Parathyroid adenoma (tissue), 2 donors: ENCODE measurements at regions not wholly inside any gene's neighbourhood (a gene's known extent, or its start where the extent isn't known, plus 50 kb on each side); places are given as distances from the start of the nearest gene placed in this dataset.

Experiments
- H2AFZ ChIP-seq: fragments of 300-600 bp; sonication (generic); one replicate; pipeline ENCODE4 v1.7.0; 2017; ENCODE audit warnings: antibody characterized with exemption, mild to moderate bottlenecking
- H3K27ac ChIP-seq: fragments of 300-600 bp; sonication (generic); one replicate; pipeline ENCODE4 v1.7.0; 2017
- H3K27me3 ChIP-seq: fragments of 300-600 bp; sonication (generic); one replicate; pipeline ENCODE4 v1.7.0; 2017; ENCODE audit warnings: low read length; ENCODE audit not compliant: control insufficient read depth, insufficient read depth
- H3K36me3 ChIP-seq: fragments of 300-600 bp; sonication (generic); one replicate; pipeline ENCODE4 v1.7.0; 2017; ENCODE audit warnings: low read length; ENCODE audit not compliant: control insufficient read depth, insufficient read depth
- H3K4me1 ChIP-seq: fragments of 300-600 bp; sonication (generic); one replicate; pipeline ENCODE4 v1.7.0; 2017; ENCODE audit warnings: control low read depth
- H3K4me2 ChIP-seq: fragments of 300-600 bp; sonication (generic); one replicate; pipeline ENCODE4 v1.7.0; 2017; ENCODE audit warnings: low read length
- H3K4me3 ChIP-seq: fragments of 300-600 bp; sonication (generic); one replicate; pipeline ENCODE4 v1.7.0; 2017; ENCODE audit warnings: low read depth, low read length
- H3K79me2 ChIP-seq: fragments of 300-600 bp; sonication (generic); one replicate; pipeline ENCODE4 v1.7.0; 2017; ENCODE audit warnings: control low read depth
- H3K9ac ChIP-seq: fragments of 300-600 bp; sonication (generic); one replicate; pipeline ENCODE4 v1.7.0; 2017; ENCODE audit warnings: mild to moderate bottlenecking
- H3K9me3 ChIP-seq: fragments of 300-600 bp; sonication (generic); one replicate; pipeline ENCODE4 v1.7.0; 2017; ENCODE audit warnings: low read length; ENCODE audit not compliant: control insufficient read depth
- TF ChIP-seq, protein P1 (sequence below): fragments of 300-600 bp; sonication (generic); IDR thresholded peaks from one replicate; pipeline ENCODE4 v1.7.0; 2017; ENCODE audit warnings: antibody characterized with exemption, mild to moderate bottlenecking
- donor health status: primary hyperparathyroidism.

DNA sequence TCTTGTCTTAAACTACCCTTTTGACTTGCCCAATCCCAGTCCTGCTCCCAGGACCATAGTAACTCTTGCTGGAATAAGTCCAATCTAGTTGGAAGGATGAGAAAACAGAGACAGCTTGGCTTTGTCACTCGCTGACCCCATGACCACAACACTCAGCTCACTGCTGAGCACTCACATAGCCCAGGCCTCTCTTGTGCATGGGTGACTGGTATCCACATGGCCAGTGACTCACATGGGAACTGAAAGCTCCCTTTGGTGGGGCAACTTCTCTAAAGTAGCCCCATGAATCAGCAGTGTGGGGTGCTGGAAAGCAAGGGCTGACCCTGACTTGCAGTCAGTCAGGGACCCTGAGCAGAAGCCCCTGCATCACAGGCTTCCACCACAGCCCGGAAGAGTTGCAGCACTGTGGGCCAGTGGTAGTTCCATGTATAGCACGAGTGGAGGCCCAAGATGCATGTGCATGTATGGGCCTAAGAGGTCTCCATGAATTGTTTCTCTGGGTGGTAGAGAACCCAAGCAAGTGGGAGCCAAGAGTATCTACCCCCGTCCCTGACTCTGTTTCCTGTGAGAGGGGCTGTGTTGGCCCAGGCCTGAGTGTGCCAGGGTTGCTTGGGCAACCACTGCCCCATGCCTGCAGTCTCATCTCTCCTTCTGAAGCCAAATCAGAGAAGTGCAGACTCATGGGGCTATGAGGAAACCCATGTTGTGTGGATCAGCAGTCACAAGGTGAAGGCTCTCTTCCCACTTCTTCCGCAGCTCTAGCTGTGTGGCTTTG lies 62.1 kb upstream of the XCR1 start:
- no peaks in the 10 kb centered on the region for H3K79me2 ChIP-seq
- no peak overlapping the region for H3K4me2 ChIP-seq
- no peaks in the 10 kb centered on the region for H3K36me3 ChIP-seq
- H3K27me3 ChIP-seq = no peaks in the 10 kb centered on the region
- no peaks in the 10 kb centered on the region for H3K9me3 ChIP-seq
- no peaks in the 10 kb centered on the region for H3K4me1 ChIP-seq
- H3K9ac ChIP-seq = no peak overlapping the region
- H2AFZ ChIP-seq = no peak overlapping the region
- no peak overlapping the region for H3K4me3 ChIP-seq
- H3K27ac ChIP-seq = no peak overlapping the region
- TF ChIP-seq, protein P1, sequence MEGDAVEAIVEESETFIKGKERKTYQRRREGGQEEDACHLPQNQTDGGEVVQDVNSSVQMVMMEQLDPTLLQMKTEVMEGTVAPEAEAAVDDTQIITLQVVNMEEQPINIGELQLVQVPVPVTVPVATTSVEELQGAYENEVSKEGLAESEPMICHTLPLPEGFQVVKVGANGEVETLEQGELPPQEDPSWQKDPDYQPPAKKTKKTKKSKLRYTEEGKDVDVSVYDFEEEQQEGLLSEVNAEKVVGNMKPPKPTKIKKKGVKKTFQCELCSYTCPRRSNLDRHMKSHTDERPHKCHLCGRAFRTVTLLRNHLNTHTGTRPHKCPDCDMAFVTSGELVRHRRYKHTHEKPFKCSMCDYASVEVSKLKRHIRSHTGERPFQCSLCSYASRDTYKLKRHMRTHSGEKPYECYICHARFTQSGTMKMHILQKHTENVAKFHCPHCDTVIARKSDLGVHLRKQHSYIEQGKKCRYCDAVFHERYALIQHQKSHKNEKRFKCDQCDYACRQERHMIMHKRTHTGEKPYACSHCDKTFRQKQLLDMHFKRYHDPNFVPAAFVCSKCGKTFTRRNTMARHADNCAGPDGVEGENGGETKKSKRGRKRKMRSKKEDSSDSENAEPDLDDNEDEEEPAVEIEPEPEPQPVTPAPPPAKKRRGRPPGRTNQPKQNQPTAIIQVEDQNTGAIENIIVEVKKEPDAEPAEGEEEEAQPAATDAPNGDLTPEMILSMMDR = no peak

GRCh38 chr3:46087871-46088270 lies 60.6 kb upstream of the XCR1 start:
- Histone ChIP-seq H3K36me3 (no peaks in the 10 kb centered on the region), H3K27me3 (no peaks in the 10 kb centered on the region), H3K4me3 (no peak overlapping the region), H2AFZ (no peak overlapping the region), H3K9me3 (no peaks in the 10 kb centered on the region), H3K4me1 (no peaks in the 10 kb centered on the region), H3K79me2 (no peaks in the 10 kb centered on the region), H3K4me2 (no peak overlapping the region), H3K27ac (no peak overlapping the region), H3K9ac (no peak overlapping the region)
- TF ChIP-seq, protein P1 = no peak

DNA sequence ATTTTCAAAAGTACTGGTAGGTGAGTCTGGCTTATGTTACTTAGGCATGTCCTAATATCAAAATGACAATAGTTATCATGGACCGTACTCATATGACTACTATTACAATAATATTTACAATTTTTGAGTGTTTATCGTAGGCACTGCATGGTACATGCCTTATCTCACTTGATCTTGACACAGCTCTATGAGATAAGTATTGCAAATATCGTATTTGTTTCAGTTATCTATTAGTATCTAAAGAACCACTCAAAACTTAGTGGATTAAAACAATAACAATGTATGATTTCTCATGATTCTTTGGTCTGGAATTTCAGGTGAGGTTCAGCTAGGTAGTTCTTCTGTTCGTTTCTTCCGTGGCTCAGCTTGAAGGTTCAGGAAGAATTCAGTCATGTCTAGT lies 59.7 kb upstream of the XCR1 start:
- Histone ChIP-seq H3K4me3 (no peak overlapping the region), H3K4me2 (no peak overlapping the region), H3K4me1 (no peaks in the 10 kb centered on the region), H3K27me3 (no peaks in the 10 kb centered on the region), H3K9me3 (no peaks in the 10 kb centered on the region), H3K79me2 (no peaks in the 10 kb centered on the region), H3K27ac (no peak overlapping the region), H3K36me3 (no peaks in the 10 kb centered on the region), H2AFZ (no peak overlapping the region), H3K9ac (no peak overlapping the region)
- TF ChIP-seq, protein P1 = no peak

- H2AFZ ChIP-seq = no peak overlapping the region
- H3K4me1 ChIP-seq = no peaks in the 10 kb centered on the region
- no peak overlapping the region for H3K4me3 ChIP-seq
- no peak overlapping the region for H3K4me2 ChIP-seq
- H3K36me3 ChIP-seq = no peaks in the 10 kb centered on the region
- TF ChIP-seq, protein P1 = no peak
- H3K9me3 ChIP-seq = no peaks in the 10 kb centered on the region
- no peaks in the 10 kb centered on the region for H3K27me3 ChIP-seq
- no peaks in the 10 kb centered on the region for H3K79me2 ChIP-seq
- no peak overlapping the region for H3K9ac ChIP-seq
- H3K27ac ChIP-seq = no peak overlapping the region
Observed at GRCh38 chr3:46086083-46086437, 58.8 kb upstream of the XCR1 start.
